ENCODE measurements at regions not wholly inside any gene's neighbourhood (a gene's known extent, or its start where the extent isn't known, plus 50 kb on each side); places are given as distances from the start of the nearest gene placed in this dataset.

DNA sequence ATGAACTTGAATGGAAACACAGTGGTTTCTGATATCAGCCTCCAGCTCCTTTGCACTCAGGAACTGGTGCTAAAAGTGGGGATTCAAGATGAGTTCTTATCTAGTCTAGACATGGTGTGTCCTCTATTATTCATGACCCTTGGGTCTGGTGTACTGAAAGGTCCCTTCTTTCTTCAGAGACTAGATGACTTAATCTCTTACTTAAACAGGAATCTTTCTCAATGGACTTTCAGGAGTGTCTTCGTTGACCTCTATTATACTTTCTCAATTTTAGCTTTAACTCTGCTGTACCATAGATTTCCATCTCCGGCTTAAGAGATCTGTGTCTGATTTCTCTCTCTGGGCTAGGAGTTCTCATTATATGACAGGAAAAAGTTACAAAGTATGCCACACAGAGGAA is 83.5 kb upstream of the INHBA start:
- Histone ChIP-seq H3K4me1 (ENCODE audit: insufficient read depth, low read length) (no peaks in the 10 kb centered on the region), H3K36me3 (ENCODE audit: insufficient read depth, low read length) (no peaks in the 10 kb centered on the region), H3K9me3 (ENCODE audit: control insufficient read depth in 1 of 2, insufficient read depth in 1 of 2, low read length in 2 of 2) (no peaks in the 10 kb centered on the region), H3K4me3 (ENCODE audit: low read length) (no peak overlapping the region), H3K27me3 (ENCODE audit: control insufficient read depth in 1 of 2, insufficient read depth in 2 of 2, low read length in 2 of 2) (no peaks in the 10 kb centered on the region), H3K27ac (ENCODE audit: low read depth in 1 of 2, low read length in 2 of 2) (no peak overlapping the region)
- ChIA-PET POLR2A (no interaction called here), CTCF (no interaction called here)
- no peaks in the 10 kb centered on the region for H3K4me1 Mint-ChIP-seq (ENCODE audit: low read depth)
- no peak overlapping the region for H3K27ac Mint-ChIP-seq
- intact Hi-C loops (cut with DNase I, micrococcal nuclease): no loop called here
- TF ChIP-seq CTCF (IDR thresholded peaks at IDR 0.05): no peak
- ATAC-seq (ENCODE audit: poor library complexity): no peak
- H3K4me3 Mint-ChIP-seq: no peak overlapping the region
- H3K27me3 Mint-ChIP-seq: no peaks in the 10 kb centered on the region
- no peaks in the 10 kb centered on the region for H3K9me3 Mint-ChIP-seq
- no peaks in the 10 kb centered on the region for H3K36me3 Mint-ChIP-seq (ENCODE audit: low read depth)
- no peak for DNase-seq

DNA sequence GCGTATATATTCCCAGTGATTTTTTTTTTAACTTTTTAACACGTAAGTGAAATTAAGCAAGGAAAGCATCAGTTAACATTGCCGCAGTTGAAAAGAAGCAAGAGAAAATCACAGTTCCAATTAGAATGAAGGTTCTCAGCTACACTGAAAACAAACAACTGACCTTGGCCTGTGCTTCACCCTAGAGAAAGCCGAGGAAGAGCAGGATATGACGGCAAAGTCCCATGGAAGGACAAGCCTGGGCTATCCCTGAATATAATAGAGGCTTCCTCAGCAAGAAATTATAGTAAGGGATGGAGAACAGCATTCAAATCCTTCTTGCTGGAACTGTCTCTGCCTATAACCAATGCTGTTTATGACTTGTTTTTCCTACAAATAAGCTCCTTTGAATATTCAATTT is 83.0 kb upstream of the INHBA start:
- no peak overlapping the region for H3K4me3 Mint-ChIP-seq
- H3K27ac Mint-ChIP-seq: no peak overlapping the region
- no peak for ATAC-seq (ENCODE audit: poor library complexity)
- ChIA-PET POLR2A (no interaction called here), CTCF (no interaction called here)
- Histone ChIP-seq H3K9me3 (ENCODE audit: control insufficient read depth in 1 of 2, insufficient read depth in 1 of 2, low read length in 2 of 2) (no peaks in the 10 kb centered on the region), H3K27me3 (ENCODE audit: control insufficient read depth in 1 of 2, insufficient read depth in 2 of 2, low read length in 2 of 2) (no peaks in the 10 kb centered on the region), H3K27ac (ENCODE audit: low read depth in 1 of 2, low read length in 2 of 2) (no peak overlapping the region), H3K4me3 (ENCODE audit: low read length) (no peak overlapping the region), H3K36me3 (ENCODE audit: insufficient read depth, low read length) (no peaks in the 10 kb centered on the region), H3K4me1 (ENCODE audit: insufficient read depth, low read length) (no peaks in the 10 kb centered on the region)
- H3K36me3 Mint-ChIP-seq (ENCODE audit: low read depth): no peaks in the 10 kb centered on the region
- DNase-seq: no peak
- H3K27me3 Mint-ChIP-seq: no peaks in the 10 kb centered on the region
- H3K9me3 Mint-ChIP-seq: no peaks in the 10 kb centered on the region
- no peak for TF ChIP-seq CTCF (IDR thresholded peaks at IDR 0.05)
- no peaks in the 10 kb centered on the region for H3K4me1 Mint-ChIP-seq (ENCODE audit: low read depth)
- intact Hi-C loops (cut with DNase I, micrococcal nuclease): no loop called here

- no peak overlapping the region for H3K4me3 Mint-ChIP-seq
- no peak for DNase-seq
- no peak for TF ChIP-seq CTCF (IDR thresholded peaks at IDR 0.05)
- Histone ChIP-seq H3K27me3 (ENCODE audit: control insufficient read depth in 1 of 2, insufficient read depth in 2 of 2, low read length in 2 of 2) (no peaks in the 10 kb centered on the region), H3K36me3 (ENCODE audit: insufficient read depth, low read length) (no peaks in the 10 kb centered on the region), H3K9me3 (ENCODE audit: control insufficient read depth in 1 of 2, insufficient read depth in 1 of 2, low read length in 2 of 2) (no peaks in the 10 kb centered on the region), H3K4me1 (ENCODE audit: insufficient read depth, low read length) (no peaks in the 10 kb centered on the region), H3K27ac (ENCODE audit: low read depth in 1 of 2, low read length in 2 of 2) (no peak overlapping the region), H3K4me3 (ENCODE audit: low read length) (no peak overlapping the region)
- no peaks in the 10 kb centered on the region for H3K27me3 Mint-ChIP-seq
- no peaks in the 10 kb centered on the region for H3K9me3 Mint-ChIP-seq
- intact Hi-C loops (cut with DNase I, micrococcal nuclease): no loop called here
- no peak for ATAC-seq (ENCODE audit: poor library complexity)
- H3K27ac Mint-ChIP-seq: no peak overlapping the region
- H3K36me3 Mint-ChIP-seq (ENCODE audit: low read depth): no peaks in the 10 kb centered on the region
- no peaks in the 10 kb centered on the region for H3K4me1 Mint-ChIP-seq (ENCODE audit: low read depth)
- CTCF ChIA-PET: no interaction called here
- POLR2A ChIA-PET: no interaction called here
Observed at GRCh38 chr7:41785265-41785664, 82.4 kb upstream of the INHBA start.
